Activated CD4-positive, alpha-beta T cell treated with anti-CD3 and anti-CD28 coated beads, Interleukin-2, amount 10 ng/mL, durations not matched to agents 24 days and 14 days (primary cell): ENCODE measurements at regions not wholly inside any gene's neighbourhood (a gene's known extent, or its start where the extent isn't known, plus 50 kb on each side); places are given as distances from the start of the nearest gene placed in this dataset.

Source experiments
- DNase-seq: peaks from one replicate; pipeline ENCODE4 v3.0.0; 2022
- H3K27ac Mint-ChIP-seq: one replicate; pipeline ENCODE4 v1.8.0; 2022; ENCODE audit warnings: mild to moderate bottlenecking, mixed read lengths
- H3K27me3 Mint-ChIP-seq: one replicate; pipeline ENCODE4 v1.8.0; 2022; ENCODE audit warnings: mixed read lengths
- H3K36me3 Mint-ChIP-seq: one replicate; pipeline ENCODE4 v1.8.0; 2022; ENCODE audit warnings: low read depth, mild to moderate bottlenecking, mixed read lengths
- H3K4me1 Mint-ChIP-seq: one replicate; pipeline ENCODE4 v1.8.0; 2021; ENCODE audit warnings: mixed read lengths
- H3K4me3 Mint-ChIP-seq: one replicate; pipeline ENCODE4 v1.8.0; 2022; ENCODE audit warnings: mild to moderate bottlenecking, moderate library complexity, mixed read lengths
- H3K9me3 Mint-ChIP-seq: one replicate; pipeline ENCODE4 v1.8.0; 2021; ENCODE audit warnings: mixed read lengths
- intact Hi-C: fragments of 100-400 bp; cut with micrococcal nuclease; formaldehyde crosslinking; loops from one replicate; pipeline ENCODE4 v1.15.1; 2023

DNA sequence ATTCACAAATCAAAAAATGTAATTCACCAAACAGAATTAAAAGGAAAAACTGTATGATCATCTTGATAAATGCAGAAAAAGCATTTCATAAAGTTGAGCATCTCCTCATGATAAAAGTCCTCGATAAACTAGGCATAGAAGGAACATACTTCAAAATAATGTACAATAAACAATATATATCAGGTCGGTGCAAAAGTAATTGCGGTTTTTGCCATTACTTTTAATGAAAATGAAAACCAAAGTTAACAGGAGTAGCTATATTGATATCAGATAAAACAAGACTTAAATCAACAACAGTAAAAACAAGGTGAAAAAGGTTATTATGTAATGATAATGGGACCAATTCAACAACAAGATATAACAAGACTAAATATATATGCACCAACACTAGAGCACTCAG is 372.1 kb downstream of the RAB28 start:
- intact Hi-C loops, result no loop called here
- no peaks in the 10 kb centered on the region for H3K36me3 Mint-ChIP-seq
- H3K27me3 Mint-ChIP-seq, result no peaks in the 10 kb centered on the region
- H3K27ac Mint-ChIP-seq, result no peak overlapping the region
- H3K4me3 Mint-ChIP-seq, result no peak overlapping the region
- H3K4me1 Mint-ChIP-seq, result no peaks in the 10 kb centered on the region
- no peak for DNase-seq
- H3K9me3 Mint-ChIP-seq, result peaks cover 5% of the 10 kb centered on the region

DNA sequence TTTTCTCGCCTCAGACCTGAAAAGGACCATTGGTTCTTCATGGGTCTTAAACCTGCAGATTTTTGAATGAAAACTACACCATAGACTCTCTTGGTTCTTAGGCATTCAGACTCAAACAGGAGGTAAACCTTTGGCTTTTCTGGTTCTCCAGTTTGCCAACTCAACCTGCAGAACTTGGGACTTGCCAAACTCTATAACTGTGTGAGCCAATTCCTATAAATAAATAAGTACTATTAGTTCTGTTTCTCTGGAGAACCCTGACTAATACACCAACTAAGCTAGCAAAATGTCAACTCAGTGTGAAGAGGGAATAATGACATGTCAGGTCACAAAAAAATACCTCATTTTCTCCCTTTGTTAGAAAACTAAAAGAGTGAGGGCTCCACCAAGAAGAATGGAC is 374.6 kb downstream of the RAB28 start:
- H3K36me3 Mint-ChIP-seq, result no peaks in the 10 kb centered on the region
- H3K4me1 Mint-ChIP-seq, result no peaks in the 10 kb centered on the region
- intact Hi-C loops, result no loop called here
- no peak overlapping the region for H3K4me3 Mint-ChIP-seq
- no peak overlapping the region for H3K27ac Mint-ChIP-seq
- H3K9me3 Mint-ChIP-seq, result no peaks in the 10 kb centered on the region
- DNase-seq, result no peak
- H3K27me3 Mint-ChIP-seq, result no peaks in the 10 kb centered on the region

DNA sequence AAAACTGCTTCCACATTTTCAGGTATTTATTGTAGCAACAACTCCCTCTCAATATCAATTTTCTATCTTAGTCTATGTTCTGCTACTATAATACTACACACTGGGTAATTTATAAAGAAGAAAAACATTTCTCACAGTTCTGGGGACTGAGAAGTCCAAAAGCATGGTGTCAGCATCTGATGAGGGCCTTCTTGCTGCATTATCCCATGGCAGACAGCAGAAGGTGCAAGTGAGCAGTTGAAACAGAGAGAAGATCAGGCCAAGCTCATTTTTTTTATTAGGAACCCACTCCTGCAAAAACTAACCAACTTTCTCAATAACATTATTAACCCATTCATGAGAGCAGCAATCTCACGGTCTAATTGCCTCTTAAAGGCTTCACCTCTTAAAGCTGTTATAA is 376.0 kb downstream of the RAB28 start:
- intact Hi-C loops, result no loop called here
- H3K27ac Mint-ChIP-seq, result no peak overlapping the region
- no peak for DNase-seq
- no peaks in the 10 kb centered on the region for H3K9me3 Mint-ChIP-seq
- no peaks in the 10 kb centered on the region for H3K4me1 Mint-ChIP-seq
- no peaks in the 10 kb centered on the region for H3K27me3 Mint-ChIP-seq
- no peaks in the 10 kb centered on the region for H3K36me3 Mint-ChIP-seq
- H3K4me3 Mint-ChIP-seq, result no peak overlapping the region

DNA sequence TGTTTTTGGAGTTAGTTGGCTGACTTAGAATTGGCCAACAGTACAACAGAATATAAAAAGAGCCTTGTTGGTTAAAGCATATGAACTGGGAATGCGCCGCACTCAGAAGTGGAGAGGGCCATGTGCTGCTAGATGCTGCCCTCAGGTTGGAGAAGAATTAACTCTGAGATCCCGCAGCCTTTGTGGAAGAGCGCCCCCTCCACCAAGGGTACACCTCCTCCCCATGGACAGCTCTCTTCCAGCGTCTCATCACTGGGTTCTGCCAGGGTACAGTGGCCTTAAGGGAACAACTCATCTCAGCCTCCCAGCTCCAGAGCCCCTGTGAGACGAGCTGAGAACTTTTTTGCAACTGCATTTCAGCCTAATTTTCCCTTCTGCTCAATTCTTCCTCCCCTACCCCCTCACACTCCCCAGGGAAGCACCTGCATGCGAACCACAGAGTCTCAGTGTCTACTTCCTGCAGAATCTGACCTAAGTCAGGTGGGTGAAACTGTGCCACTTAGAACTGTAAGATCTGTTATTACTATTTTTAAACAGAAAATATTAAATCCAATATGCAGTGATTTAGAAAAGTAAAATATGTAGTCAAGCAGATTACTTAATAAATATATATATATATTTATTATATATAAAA is 380.6 kb downstream of the RAB28 start:
- no peak overlapping the region for H3K27ac Mint-ChIP-seq
- DNase-seq, result no peak
- no peaks in the 10 kb centered on the region for H3K27me3 Mint-ChIP-seq
- intact Hi-C loops, result no loop called here
- no peaks in the 10 kb centered on the region for H3K9me3 Mint-ChIP-seq
- no peak overlapping the region for H3K4me3 Mint-ChIP-seq
- no peaks in the 10 kb centered on the region for H3K36me3 Mint-ChIP-seq
- H3K4me1 Mint-ChIP-seq, result no peaks in the 10 kb centered on the region

DNA sequence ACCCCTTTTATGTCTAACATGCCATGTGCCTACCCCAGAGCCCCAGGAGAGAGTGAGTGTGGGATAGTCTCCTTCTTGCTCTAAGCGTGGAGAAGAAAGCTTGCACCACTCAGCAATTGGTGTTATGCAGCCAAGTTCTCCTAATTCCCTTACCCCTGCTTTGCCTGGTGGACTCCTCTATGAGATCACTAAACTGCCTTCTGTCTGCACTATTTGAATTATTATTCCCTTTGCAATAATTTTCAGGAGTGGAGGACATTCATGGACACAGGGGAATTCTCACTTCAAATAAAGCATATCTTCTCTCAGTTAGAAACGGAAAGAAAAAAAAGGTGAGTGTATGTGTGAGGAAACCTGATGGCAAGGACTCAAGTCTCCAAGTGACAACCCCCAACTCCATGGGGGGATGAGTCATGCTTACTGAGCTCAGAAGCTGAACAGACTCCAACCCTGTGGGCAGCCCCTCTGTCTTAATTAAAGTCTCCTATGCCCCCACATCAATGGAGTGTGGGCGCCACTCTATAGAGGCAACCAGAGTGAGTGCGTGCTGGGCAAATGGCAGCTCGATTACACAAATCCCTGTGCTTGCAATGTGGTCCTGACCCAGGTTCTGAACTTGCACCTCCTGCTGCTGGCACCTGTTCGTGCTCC is 381.9 kb downstream of the RAB28 start:
- Mint-ChIP-seq H3K4me1 (no peaks in the 10 kb centered on the region), H3K27ac (no peak overlapping the region), H3K9me3 (no peaks in the 10 kb centered on the region), H3K4me3 (no peak overlapping the region), H3K36me3 (no peaks in the 10 kb centered on the region), H3K27me3 (no peaks in the 10 kb centered on the region)
- no peak for DNase-seq
- intact Hi-C loops, result no loop called here

DNA sequence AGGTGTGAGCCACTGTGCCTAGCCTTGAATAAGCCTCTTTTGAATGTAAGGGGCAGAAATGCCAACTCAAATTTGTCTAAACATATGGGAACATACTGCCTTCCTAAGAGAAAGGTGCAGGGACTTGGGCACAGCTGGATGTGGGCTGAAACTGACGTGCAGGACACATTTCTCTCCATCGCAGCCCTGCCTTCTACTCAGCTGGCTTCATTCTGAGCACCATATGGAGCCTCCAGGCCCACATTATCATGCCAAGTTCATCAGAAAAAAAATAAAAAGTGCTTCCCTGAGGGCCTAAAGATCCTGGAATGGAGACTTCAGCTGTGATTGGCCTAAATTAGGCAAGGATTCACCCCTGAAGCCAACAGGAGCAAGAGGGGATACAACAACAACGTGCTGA is 386.2 kb downstream of the RAB28 start:
- no peak overlapping the region for H3K4me3 Mint-ChIP-seq
- H3K36me3 Mint-ChIP-seq, result no peaks in the 10 kb centered on the region
- no peak for DNase-seq
- no peaks in the 10 kb centered on the region for H3K4me1 Mint-ChIP-seq
- intact Hi-C loops, result no loop called here
- peaks cover 4% of the 10 kb centered on the region for H3K9me3 Mint-ChIP-seq
- no peaks in the 10 kb centered on the region for H3K27me3 Mint-ChIP-seq
- H3K27ac Mint-ChIP-seq, result no peak overlapping the region

DNA sequence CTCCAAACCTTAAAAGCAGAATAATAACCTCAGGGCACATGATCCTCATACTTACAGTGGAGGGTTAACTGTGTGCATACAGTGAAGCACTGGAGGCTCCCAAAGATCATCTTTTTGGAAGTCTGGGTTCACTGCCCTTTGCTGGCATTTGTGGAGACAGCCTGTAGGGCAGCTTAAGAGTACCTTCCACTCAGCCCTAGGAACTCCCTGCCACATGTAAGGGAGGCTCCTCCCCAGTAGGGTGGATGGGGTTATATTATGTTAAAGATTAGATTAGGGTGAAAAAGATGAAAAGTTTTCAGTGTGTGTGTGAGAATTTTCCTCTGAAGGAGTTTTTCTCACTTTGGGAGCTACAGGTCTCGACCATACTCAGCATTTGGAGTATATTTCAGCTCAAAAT is 388.4 kb downstream of the RAB28 start:
- Mint-ChIP-seq H3K4me3 (no peak overlapping the region), H3K9me3 (peaks cover 4% of the 10 kb centered on the region), H3K4me1 (no peaks in the 10 kb centered on the region), H3K27ac (no peak overlapping the region), H3K27me3 (no peaks in the 10 kb centered on the region), H3K36me3 (no peaks in the 10 kb centered on the region)
- DNase-seq, result no peak
- intact Hi-C loops, result no loop called here

DNA sequence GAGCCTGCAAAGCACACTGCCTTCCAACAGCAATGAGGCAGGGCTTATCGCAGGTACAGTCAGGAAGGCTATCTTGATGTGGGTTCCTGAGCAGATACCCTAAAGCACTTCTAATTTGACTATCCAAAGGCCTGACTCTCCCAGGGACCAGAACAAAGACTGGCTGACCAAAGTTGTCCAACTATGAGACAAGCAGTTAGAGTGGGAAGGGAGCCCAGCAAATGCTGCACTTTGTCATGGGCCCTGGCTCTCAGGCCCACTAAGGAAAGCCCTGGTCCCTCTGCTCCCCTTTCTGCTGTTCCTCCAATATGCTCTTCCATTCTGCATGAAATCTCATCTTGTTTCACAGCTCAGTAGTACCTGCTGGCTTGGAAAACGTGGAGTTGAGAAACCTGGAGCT is 391.0 kb downstream of the RAB28 start:
- H3K36me3 Mint-ChIP-seq, result no peaks in the 10 kb centered on the region
- H3K9me3 Mint-ChIP-seq, result peaks cover 4% of the 10 kb centered on the region
- H3K4me1 Mint-ChIP-seq, result no peaks in the 10 kb centered on the region
- no peaks in the 10 kb centered on the region for H3K27me3 Mint-ChIP-seq
- intact Hi-C loops, result no loop called here
- no peak overlapping the region for H3K4me3 Mint-ChIP-seq
- no peak for DNase-seq
- H3K27ac Mint-ChIP-seq, result no peak overlapping the region

DNA sequence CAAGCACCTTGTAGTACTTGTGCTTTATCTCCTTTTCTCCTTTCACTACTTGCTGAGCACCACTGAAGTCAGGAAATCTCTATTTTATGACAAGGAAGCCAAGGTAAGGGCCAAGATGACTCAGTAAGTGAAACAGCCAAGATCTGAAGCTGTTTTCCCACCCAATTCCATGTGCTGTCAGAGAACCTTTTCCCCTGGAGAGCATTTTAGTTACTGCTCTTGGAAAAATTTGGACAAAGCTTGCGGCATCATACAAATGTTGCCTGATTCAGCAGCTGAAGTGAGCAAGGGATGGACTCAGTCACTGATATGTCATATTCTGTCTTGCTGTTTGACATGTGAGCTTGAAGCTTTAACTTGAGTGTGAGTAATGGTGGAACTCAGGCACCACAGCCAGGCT is 391.4 kb downstream of the RAB28 start:
- Mint-ChIP-seq H3K36me3 (no peaks in the 10 kb centered on the region), H3K27ac (no peak overlapping the region), H3K27me3 (no peaks in the 10 kb centered on the region), H3K4me1 (no peaks in the 10 kb centered on the region), H3K4me3 (no peak overlapping the region), H3K9me3 (peaks cover 4% of the 10 kb centered on the region)
- intact Hi-C loops, result no loop called here
- DNase-seq, result no peak

DNA sequence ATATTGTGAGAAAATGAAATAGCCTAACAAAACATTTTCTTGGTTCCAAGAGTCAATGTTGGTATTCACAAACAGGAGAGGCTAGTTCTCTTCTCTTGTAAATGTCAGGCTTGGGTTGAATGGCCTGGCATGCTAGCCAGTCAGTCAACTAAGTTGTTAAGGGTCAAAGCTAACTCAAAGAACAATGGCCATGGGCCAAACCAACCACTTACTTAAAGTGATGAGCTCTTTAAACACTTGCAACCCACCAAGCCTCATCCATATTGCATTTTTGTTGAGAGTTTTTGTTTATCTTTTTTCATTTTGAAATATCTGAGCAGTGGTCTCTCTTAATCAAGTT is 394.5 kb downstream of the RAB28 start:
- H3K36me3 Mint-ChIP-seq, result no peaks in the 10 kb centered on the region
- no peak overlapping the region for H3K27ac Mint-ChIP-seq
- intact Hi-C loops, result no loop called here
- no peaks in the 10 kb centered on the region for H3K27me3 Mint-ChIP-seq
- no peak overlapping the region for H3K4me3 Mint-ChIP-seq
- no peak for DNase-seq
- no peaks in the 10 kb centered on the region for H3K9me3 Mint-ChIP-seq
- H3K4me1 Mint-ChIP-seq, result no peaks in the 10 kb centered on the region

DNA sequence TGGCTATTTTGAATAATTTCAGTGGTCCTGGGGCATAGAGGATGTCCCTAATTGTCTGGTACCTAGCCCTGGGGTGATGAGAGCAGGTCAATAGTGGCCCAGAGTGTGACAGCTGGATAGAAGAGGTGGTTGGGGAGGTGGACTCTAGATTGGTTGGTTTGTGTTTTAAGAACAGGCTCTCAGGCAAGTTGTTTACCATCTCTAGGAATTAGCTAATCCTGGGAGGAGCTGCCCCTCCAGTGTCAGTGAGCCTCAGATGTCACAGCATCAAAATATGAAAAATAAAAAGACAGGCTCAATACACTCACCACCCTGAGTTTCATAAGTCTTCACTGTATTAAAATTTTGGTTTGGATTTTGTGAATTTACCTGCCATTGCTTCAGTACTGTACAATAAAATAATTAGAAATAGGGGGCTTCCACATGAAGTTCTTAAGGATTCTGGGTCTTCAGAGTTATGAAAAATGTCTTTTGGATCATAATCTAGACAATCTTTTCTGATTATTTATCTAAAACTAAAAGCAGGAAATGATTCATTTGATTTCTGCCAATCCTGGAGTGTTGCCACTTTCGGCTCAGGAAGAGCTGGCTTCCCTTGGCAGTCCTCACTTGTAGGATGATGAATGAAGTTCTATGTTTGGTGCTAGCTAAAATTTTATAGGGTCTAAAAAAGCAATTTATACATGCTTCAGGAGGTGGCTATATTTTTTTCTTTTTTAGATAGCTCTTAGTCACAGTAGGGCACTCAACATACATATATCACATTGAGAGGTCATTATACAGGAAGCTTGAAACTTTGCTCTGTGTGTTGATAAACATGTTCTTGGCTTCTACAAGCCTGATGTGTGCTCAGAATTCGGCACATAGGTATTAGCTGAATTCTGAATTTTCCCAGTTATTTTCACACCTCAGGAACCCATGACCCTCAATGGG is 395.1 kb downstream of the RAB28 start:
- no peak for DNase-seq
- intact Hi-C loops, result no loop called here
- Mint-ChIP-seq H3K27ac (no peak overlapping the region), H3K9me3 (no peaks in the 10 kb centered on the region), H3K4me3 (no peak overlapping the region), H3K4me1 (no peaks in the 10 kb centered on the region), H3K27me3 (no peaks in the 10 kb centered on the region), H3K36me3 (no peaks in the 10 kb centered on the region)

DNA sequence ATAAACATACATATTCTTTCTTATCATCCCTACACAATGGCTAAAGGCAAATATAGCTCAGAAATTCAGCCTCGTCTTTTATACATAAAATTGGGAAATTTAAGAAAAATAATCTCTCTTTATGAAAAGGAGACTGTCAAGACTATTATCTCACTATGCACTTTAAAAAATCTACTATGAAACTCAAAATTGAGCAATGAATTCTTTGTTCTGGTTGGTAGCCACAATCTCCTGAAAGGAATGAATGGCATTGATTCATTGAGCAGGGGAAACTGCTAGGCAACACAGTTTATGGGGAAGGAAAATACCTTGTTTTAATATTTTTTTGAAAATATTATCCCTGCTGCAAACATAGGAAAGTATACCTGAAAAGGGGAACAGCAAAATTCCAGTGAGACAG is 397.1 kb downstream of the RAB28 start:
- Mint-ChIP-seq H3K27ac (no peak overlapping the region), H3K27me3 (no peaks in the 10 kb centered on the region), H3K4me1 (no peaks in the 10 kb centered on the region), H3K36me3 (no peaks in the 10 kb centered on the region), H3K4me3 (no peak overlapping the region), H3K9me3 (no peaks in the 10 kb centered on the region)
- intact Hi-C loops, result no loop called here
- no peak for DNase-seq

DNA sequence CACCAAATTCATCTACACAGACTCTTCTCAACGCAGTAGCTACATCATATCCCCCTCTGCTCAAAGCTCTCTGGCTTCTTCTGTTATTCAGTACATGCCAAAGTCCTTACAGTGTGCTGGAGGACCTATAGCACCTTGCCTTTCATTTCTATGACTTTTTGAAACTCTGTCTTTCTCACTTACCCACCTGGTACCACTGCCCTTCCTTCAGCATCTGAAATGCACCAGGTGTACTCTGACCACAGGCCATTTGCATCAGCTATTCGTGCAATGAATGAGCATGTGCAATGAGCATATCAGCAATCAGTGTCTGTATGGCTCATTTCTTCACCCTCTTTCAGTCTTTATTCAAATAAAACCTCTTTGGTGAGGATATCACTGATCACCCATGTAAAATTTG is 399.9 kb downstream of the RAB28 start:
- Mint-ChIP-seq H3K36me3 (no peaks in the 10 kb centered on the region), H3K9me3 (no peaks in the 10 kb centered on the region), H3K27me3 (no peaks in the 10 kb centered on the region), H3K27ac (no peak overlapping the region), H3K4me3 (no peak overlapping the region), H3K4me1 (no peaks in the 10 kb centered on the region)
- intact Hi-C loops, result no loop called here
- no peak for DNase-seq

DNA sequence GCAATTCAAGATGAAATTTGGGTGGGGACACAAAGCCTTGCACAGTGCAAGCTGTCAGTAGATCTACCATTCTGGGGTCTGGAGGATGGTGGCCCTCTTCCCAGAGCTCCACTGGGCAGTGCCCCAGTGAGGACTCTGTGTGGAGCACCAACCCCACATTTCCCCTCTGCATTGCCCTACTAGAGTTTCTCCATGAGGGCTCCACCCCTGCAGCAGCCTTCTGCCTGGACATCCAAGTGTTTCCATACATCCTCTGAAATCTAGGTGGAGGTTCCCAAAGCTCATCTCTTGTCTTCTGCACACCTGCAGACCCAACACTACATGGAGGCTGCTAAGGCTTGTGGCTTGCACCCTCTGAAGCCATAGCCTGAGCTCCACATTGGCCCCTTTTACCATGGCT is 402.3 kb downstream of the RAB28 start:
- DNase-seq, result no peak
- Mint-ChIP-seq H3K36me3 (no peaks in the 10 kb centered on the region), H3K27me3 (no peaks in the 10 kb centered on the region), H3K9me3 (no peaks in the 10 kb centered on the region), H3K27ac (no peak overlapping the region), H3K4me3 (no peak overlapping the region), H3K4me1 (no peaks in the 10 kb centered on the region)
- intact Hi-C loops, result no loop called here
